GM12878 (cell line): ENCODE measurements at regions not wholly inside any gene's neighbourhood (a gene's known extent, or its start where the extent isn't known, plus 50 kb on each side); places are given as distances from the start of the nearest gene placed in this dataset.

Experiments used
- ATAC-seq: fragments of 200-7000 bp; cut with Tn5 transposase; 3 replicates; pipeline ENCODE4 v1.9.1; 2020; ENCODE audit warnings: mild to moderate bottlenecking, moderate library complexity
- BruUV-seq: library from RNA; stranded (reverse); fragments of 400-500 nt; replicated peaks from 2 replicates; lab custom pipeline; 2021; lab: Mats Ljungman, UMichigan
- CTCF ChIA-PET: fragments of 300-600 bp; sonication (Branson Sonifier 250); formaldehyde crosslinking; extraction: SDS; loops from one replicate; lab custom pipeline; 2021; ENCODE audit warnings: inconsistent platforms; lab: Yijun Ruan, JAX
- POLR2A ChIA-PET: fragments of 350-600 bp; formaldehyde crosslinking; extraction: SDS; loops from one replicate; lab custom pipeline; 2021; ENCODE audit warnings: inconsistent platforms; lab: Charles Lee
- RAD21 ChIA-PET: fragments of 300-600 bp; sonication (Branson Sonifier 250); formaldehyde crosslinking; loops from one replicate; lab custom pipeline; 2023; ENCODE audit warnings: antibody characterized with exemption; ENCODE audit not compliant: unreplicated experiment; lab: Charles Lee
- SMC1A ChIA-PET: fragments of 300-600 bp; sonication (Branson Sonifier 250); formaldehyde crosslinking; loops from one replicate; lab custom pipeline; 2023; ENCODE audit not compliant: unreplicated experiment, uncharacterized antibody; lab: Charles Lee
- DNase-seq: peaks from one replicate; pipeline ENCODE4 v3.0.0-alpha.2; 2011; ENCODE audit warnings: low read depth, low spot score
- FAIRE-seq: peaks from 3 replicates; lab custom pipeline; 2011; peaks lifted over from hg19 to GRCh38; lab: Jason Lieb, UNC
- H2AFZ ChIP-seq: 2 replicates; pipeline ENCODE4 v1.6.0; 2011; ENCODE audit warnings: low read depth, low read length, control low read depth; ENCODE audit not compliant: control insufficient read depth
- H3K27ac ChIP-seq: 2 replicates; pipeline ENCODE4 v1.5.1; 2011; ENCODE audit warnings: control low read depth; ENCODE audit not compliant: control insufficient read depth, insufficient read depth
- H3K27me3 ChIP-seq, 2 experiments: replicated peaks in 1 of 2; 2 replicates each; pipeline versions ENCODE4 v1.6.0 to v1.6.1; 2011; ENCODE audit warnings: low read length in 1 of 2; ENCODE audit not compliant: control insufficient read depth in 2 of 2, insufficient read depth in 2 of 2
- H3K36me3 ChIP-seq, 2 experiments: 2 replicates each; pipeline ENCODE4 v1.5.1; 2011; ENCODE audit warnings: low read length in 1 of 2; ENCODE audit not compliant: control insufficient read depth in 2 of 2, insufficient read depth in 2 of 2
- H3K4me1 ChIP-seq: 2 replicates; pipeline ENCODE4 v1.6.1; 2011; ENCODE audit warnings: mild to moderate bottlenecking, low read length, moderate library complexity, mixed read lengths; ENCODE audit not compliant: control insufficient read depth, insufficient read depth
- H3K4me2 ChIP-seq: 2 replicates; pipeline ENCODE4 v1.6.0; 2011; ENCODE audit warnings: control low read depth; ENCODE audit not compliant: control insufficient read depth, insufficient read depth
- H3K4me3 ChIP-seq: fragments of 200-600 bp; sonication (generic); 2 replicates; pipeline ENCODE4 v1.5.1; 2016
- H3K79me2 ChIP-seq: 2 replicates; pipeline ENCODE4 v1.6.0; 2011; ENCODE audit warnings: low read length; ENCODE audit not compliant: control insufficient read depth, insufficient read depth
- H3K9ac ChIP-seq: 2 replicates; pipeline ENCODE4 v1.8.0; 2011; ENCODE audit warnings: low read length, control low read depth, mixed read lengths; ENCODE audit not compliant: control insufficient read depth, insufficient read depth
- H3K9me3 ChIP-seq: replicated peaks from 3 replicates; pipeline ENCODE4 v1.5.1; 2011; ENCODE audit warnings: mild to moderate bottlenecking, low read length; ENCODE audit not compliant: control insufficient read depth, insufficient read depth
- H4K20me1 ChIP-seq: 2 replicates; pipeline ENCODE4 v1.6.0; 2011; ENCODE audit not compliant: control insufficient read depth, insufficient read depth
- ASH2L ChIP-seq: fragments of 300-600, 200-600 bp; sonication (generic); IDR thresholded peaks from 2 replicates; pipeline ENCODE4 v1.6.1; 2017; ENCODE audit warnings: low read depth, mild to moderate bottlenecking, borderline replicate concordance
- BACH1 ChIP-seq: fragments of 450-650 bp; IDR thresholded peaks from 2 replicates; pipeline ENCODE4 v1.6.1; 2017; ENCODE audit warnings: mild to moderate bottlenecking, borderline replicate concordance
- BCLAF1 ChIP-seq: fragments of 450-650 bp; IDR thresholded peaks from 2 replicates; pipeline ENCODE4 v1.6.1; 2017; ENCODE audit warnings: antibody characterized with exemption, mild to moderate bottlenecking, moderate library complexity
- EZH2 ChIP-seq: IDR thresholded peaks from 2 replicates; pipeline ENCODE4 v1.6.1; 2012; ENCODE audit warnings: low read depth, mild to moderate bottlenecking, control low read depth, inconsistent platforms, low read length, borderline replicate concordance; ENCODE audit not compliant: control insufficient read depth
- PKNOX1 ChIP-seq: fragments of 450-650 bp; IDR thresholded peaks from 2 replicates; pipeline ENCODE4 v1.6.1; 2016; ENCODE audit warnings: mild to moderate bottlenecking
- RAD21 ChIP-seq: IDR thresholded peaks from 2 replicates; pipeline ENCODE4 v1.6.1; 2011; ENCODE audit warnings: mild to moderate bottlenecking, low read depth, low read length, moderate library complexity; ENCODE audit not compliant: insufficient read depth
- SIX5 ChIP-seq: IDR thresholded peaks from 2 replicates; pipeline ENCODE4 v1.6.1; 2011; ENCODE audit warnings: mild to moderate bottlenecking, low read depth, low read length, moderate library complexity; ENCODE audit not compliant: severe bottlenecking
- SMARCA5 ChIP-seq: fragments of 450-650 bp; IDR thresholded peaks from 2 replicates; pipeline ENCODE4 v1.6.1; 2017; ENCODE audit warnings: mild to moderate bottlenecking
- SREBF1 ChIP-seq: IDR thresholded peaks from 2 replicates; pipeline ENCODE4 v1.6.1; 2012; ENCODE audit warnings: mild to moderate bottlenecking, low read length
- TAF1 ChIP-seq: IDR thresholded peaks from 2 replicates; pipeline ENCODE4 v1.6.1; 2011; ENCODE audit warnings: mild to moderate bottlenecking, low read depth, low read length, borderline replicate concordance
- USF1 ChIP-seq: IDR thresholded peaks from 2 replicates; pipeline ENCODE4 v1.6.1; 2011; ENCODE audit warnings: borderline replicate concordance, low read depth, mild to moderate bottlenecking, moderate library complexity, mixed read lengths, low read length; ENCODE audit not compliant: insufficient read depth; ENCODE audit errors: extremely low read length
- YBX1 ChIP-seq: fragments of 450-650 bp; IDR thresholded peaks from 2 replicates; pipeline ENCODE4 v1.6.1; 2016; ENCODE audit warnings: antibody characterized with exemption
- WGBS: methylation state at CpG from one replicate; pipeline ENCODE4 v1.1.6; 2016; ENCODE audit warnings: low lambda C conversion rate; ENCODE audit not compliant: insufficient replicate concordance, insufficient coverage; ENCODE audit errors: missing lambda C conversion rate; 5-methylcytosine and 5-hydroxymethylcytosine counted together
- in situ Hi-C: fragments of 300-500 bp; cut with MboI; formaldehyde crosslinking; loops from 9 replicates; pipeline ENCODE4 v1.14.3; 2018; ENCODE audit warnings: mixed read lengths
- intact Hi-C: fragments of 100-400 bp; cut with micrococcal nuclease; formaldehyde crosslinking; loops from one replicate; pipeline ENCODE4 v1.14.2; 2022; ENCODE audit not compliant: unreplicated experiment

GRCh38 chr5:62132276-62132675 is 173.7 kb upstream of the KIF2A start:
- H3K4me3 ChIP-seq: no peak overlapping the region
- no peaks in the 10 kb centered on the region for H3K9me3 ChIP-seq
- in situ Hi-C loops: no loop called here
- H3K79me2 ChIP-seq: no peaks in the 10 kb centered on the region
- WGBS: 0% methylated on average over 1 of the region's 1 CpG
- H3K27me3 ChIP-seq: no peaks in the 10 kb centered on the region; a peak in 2 of 4 replicates
- ATAC-seq: no peak
- ChIA-PET RAD21 (no interaction called here), POLR2A (no interaction called here), CTCF (interaction anchor here (1.7 to 2.3 kb wide), 2 partner anchors 10 to 13 kb away, joined by 4 to 7 read pairs; no protein-coding TSS in a partner anchor), SMC1A (no interaction called here)
- intact Hi-C loops: no loop called here
- TF ChIP-seq EZH2: no peak
- TF ChIP-seq ASH2L: no peak
- no peak for TF ChIP-seq SIX5
- no peak for TF ChIP-seq PKNOX1
- no peak for TF ChIP-seq BACH1
- TF ChIP-seq SREBF1: no peak
- TF ChIP-seq USF1: no peak
- TF ChIP-seq YBX1: no peak
- TF ChIP-seq SMARCA5: no peak
- no peak for TF ChIP-seq BCLAF1
- no peak for TF ChIP-seq TAF1
- no peak for TF ChIP-seq RAD21
- H3K4me1 ChIP-seq: no peaks in the 10 kb centered on the region
- no peak overlapping the region for H2AFZ ChIP-seq
- no peak for DNase-seq
- no peak for FAIRE-seq
- H4K20me1 ChIP-seq: no peaks in the 10 kb centered on the region
- no TSS peak for BruUV-seq
- H3K36me3 ChIP-seq: no peaks in the 10 kb centered on the region
- H3K9ac ChIP-seq: no peak overlapping the region
- no peak overlapping the region for H3K4me2 ChIP-seq
- no peak overlapping the region for H3K27ac ChIP-seq
